GM23338 (cell line): ENCODE measurements at regions not wholly inside any gene's neighbourhood (a gene's known extent, or its start where the extent isn't known, plus 50 kb on each side); places are given as distances from the start of the nearest gene placed in this dataset.

Experiments
- CREB1 ChIP-seq: fragments of 250-450 bp; sonication (Bioruptor Pico); IDR thresholded peaks from 2 replicates; pipeline ENCODE4 v1.5.0; 2020; ENCODE audit warnings: low read depth, mild to moderate bottlenecking, moderate library complexity
- EZH2 ChIP-seq: fragments of 200-600 bp; sonication (generic); IDR thresholded peaks from one replicate; pipeline ENCODE4 v1.8.0; 2017; ENCODE audit warnings: antibody characterized with exemption, mild to moderate bottlenecking, low read depth; ENCODE audit not compliant: unreplicated experiment
- TF ChIP-seq, protein P1 (sequence below), 2 experiments: fragments of 200-600 bp in 1 of 2; sonication (generic) in 1 of 2; conservative IDR thresholded peaks; 2 replicates each; pipeline versions ENCODE4 v1.5.1 to v1.6.1; 2016 to 2017; ENCODE audit warnings: antibody characterized with exemption in 2 of 2, low read depth in 2 of 2, mild to moderate bottlenecking in 2 of 2, moderate library complexity in 1 of 2

DNA sequence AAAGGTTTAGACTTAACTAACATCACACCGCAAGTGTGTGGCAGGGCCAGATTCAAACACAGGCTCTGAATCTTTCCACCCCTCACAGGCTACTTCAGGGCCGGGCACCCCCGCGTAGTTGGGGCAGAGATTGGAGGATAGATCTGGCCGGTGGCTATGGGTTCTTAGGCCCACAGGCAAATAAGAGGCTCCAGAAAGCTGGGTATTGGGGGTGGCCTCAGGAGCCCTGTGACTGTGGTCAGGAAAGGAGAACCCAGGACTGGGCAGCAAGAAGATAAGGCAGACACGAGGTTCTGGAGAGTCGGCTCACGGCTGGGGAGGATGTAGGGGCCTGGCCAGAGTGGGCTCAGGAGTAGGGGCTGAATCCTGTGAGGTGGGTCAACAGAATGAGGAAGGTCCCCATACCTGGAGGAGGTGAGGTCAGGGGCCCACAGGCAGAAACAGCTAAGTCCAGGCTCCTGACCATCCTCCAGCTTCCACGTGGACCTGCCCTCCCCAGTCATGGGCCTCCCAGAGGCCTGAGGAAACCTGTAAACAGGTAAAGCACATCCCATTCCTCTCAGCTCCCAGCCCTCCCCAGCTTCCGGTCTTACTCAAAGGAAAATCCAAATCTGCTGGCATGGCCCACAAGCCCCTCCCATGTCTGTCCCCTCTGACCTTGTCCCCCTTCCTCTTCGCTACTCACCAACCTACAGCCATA, 306.2 kb downstream of the MATN1 start:
- TF ChIP-seq, protein P1, sequence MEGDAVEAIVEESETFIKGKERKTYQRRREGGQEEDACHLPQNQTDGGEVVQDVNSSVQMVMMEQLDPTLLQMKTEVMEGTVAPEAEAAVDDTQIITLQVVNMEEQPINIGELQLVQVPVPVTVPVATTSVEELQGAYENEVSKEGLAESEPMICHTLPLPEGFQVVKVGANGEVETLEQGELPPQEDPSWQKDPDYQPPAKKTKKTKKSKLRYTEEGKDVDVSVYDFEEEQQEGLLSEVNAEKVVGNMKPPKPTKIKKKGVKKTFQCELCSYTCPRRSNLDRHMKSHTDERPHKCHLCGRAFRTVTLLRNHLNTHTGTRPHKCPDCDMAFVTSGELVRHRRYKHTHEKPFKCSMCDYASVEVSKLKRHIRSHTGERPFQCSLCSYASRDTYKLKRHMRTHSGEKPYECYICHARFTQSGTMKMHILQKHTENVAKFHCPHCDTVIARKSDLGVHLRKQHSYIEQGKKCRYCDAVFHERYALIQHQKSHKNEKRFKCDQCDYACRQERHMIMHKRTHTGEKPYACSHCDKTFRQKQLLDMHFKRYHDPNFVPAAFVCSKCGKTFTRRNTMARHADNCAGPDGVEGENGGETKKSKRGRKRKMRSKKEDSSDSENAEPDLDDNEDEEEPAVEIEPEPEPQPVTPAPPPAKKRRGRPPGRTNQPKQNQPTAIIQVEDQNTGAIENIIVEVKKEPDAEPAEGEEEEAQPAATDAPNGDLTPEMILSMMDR (conservative IDR thresholded peaks at IDR 0.05; ENCODE audit: low read depth in 2 of 2), result no peak
- TF ChIP-seq CREB1 (CRISPR knock-in tag) (no peak), EZH2 (no peak)
